ENCODE measurements at regions not wholly inside any gene's neighbourhood (a gene's known extent, or its start where the extent isn't known, plus 50 kb on each side); places are given as distances from the start of the nearest gene placed in this dataset.

- no peak for DNase-seq
- intact Hi-C loops (cut with DNase I), result no loop called here
- 58% methylated on average over 9 of the region's 9 CpGs for WGBS (ENCODE audit: insufficient coverage, low coverage, low lambda C conversion rate, missing lambda C conversion rate)
Observed at GRCh38 chr3:153958635-153959595, 162.3 kb upstream of the ARHGEF26 start.

GRCh38 chr3:153960458-153961074 is 160.6 kb upstream of the ARHGEF26 start:
- Histone ChIP-seq H3K9me3 (no peaks in the 10 kb centered on the region), H3K36me3 (no peaks in the 10 kb centered on the region), H3K27me3 (no peaks in the 10 kb centered on the region), H3K4me1 (no peaks in the 10 kb centered on the region), H3K4me3 (no peak overlapping the region), H3K27ac (no peak overlapping the region)
- WGBS (ENCODE audit: insufficient coverage, low coverage, low lambda C conversion rate, missing lambda C conversion rate), result 58% methylated on average over 3 of the region's 3 CpGs
- no peak for TF ChIP-seq POLR2A (IDR thresholded peaks at IDR 0.05)
- TF ChIP-seq CTCF (IDR thresholded peaks at IDR 0.05), result no peak
- ATAC-seq, result no peak
- no peak for DNase-seq
- intact Hi-C loops (cut with DNase I), result no loop called here

More at GRCh38 chr3:153958635-153959595, 162.3 kb upstream of the ARHGEF26 start:
- no peaks in the 10 kb centered on the region for H3K4me1 ChIP-seq
- no peak for TF ChIP-seq POLR2A (IDR thresholded peaks at IDR 0.05)
- TF ChIP-seq CTCF (IDR thresholded peaks at IDR 0.05), result no peak
- no peaks in the 10 kb centered on the region for H3K27me3 ChIP-seq
- no peak overlapping the region for H3K27ac ChIP-seq
- H3K4me3 ChIP-seq, result no peak overlapping the region
- ATAC-seq, result no peak
- H3K9me3 ChIP-seq, result no peaks in the 10 kb centered on the region
- no peaks in the 10 kb centered on the region for H3K36me3 ChIP-seq

DNA sequence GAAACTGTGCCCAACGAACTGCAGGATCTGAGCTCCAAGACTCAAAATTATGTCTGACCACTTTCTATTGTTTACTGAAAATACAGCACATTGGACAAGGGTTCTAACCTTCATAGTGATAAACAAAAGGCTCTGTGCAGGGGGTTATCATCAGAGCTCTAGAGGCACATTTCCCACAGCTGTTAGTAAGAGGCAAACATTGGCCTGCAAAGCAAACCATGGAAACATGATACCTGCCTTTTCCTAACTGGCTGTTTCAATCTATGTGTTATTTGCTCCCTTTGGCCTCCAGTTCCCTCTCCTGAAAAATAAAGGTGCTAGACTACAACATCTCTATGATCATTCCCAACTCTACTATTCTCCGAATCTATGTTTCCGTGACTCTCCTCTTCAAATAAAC is 159.7 kb upstream of the ARHGEF26 start:
- DNase-seq (no peak), ATAC-seq (no peak)
- no peak for TF ChIP-seq CTCF (IDR thresholded peaks at IDR 0.05)
- no peak for TF ChIP-seq POLR2A (IDR thresholded peaks at IDR 0.05)
- intact Hi-C loops (cut with DNase I), result no loop called here
- 54% methylated on average over 3 of the region's 3 CpGs for WGBS (ENCODE audit: insufficient coverage, low coverage, low lambda C conversion rate, missing lambda C conversion rate)
- Histone ChIP-seq H3K4me1 (no peaks in the 10 kb centered on the region), H3K4me3 (no peak overlapping the region), H3K27ac (no peak overlapping the region), H3K9me3 (no peaks in the 10 kb centered on the region), H3K27me3 (no peaks in the 10 kb centered on the region), H3K36me3 (no peaks in the 10 kb centered on the region)

GRCh38 chr3:153963012-153963411 is 158.2 kb upstream of the ARHGEF26 start:
- no peak for DNase-seq
- WGBS (ENCODE audit: insufficient coverage, low coverage, low lambda C conversion rate, missing lambda C conversion rate), result 12% methylated on average over 2 of the region's 2 CpGs
- no peak for TF ChIP-seq POLR2A (IDR thresholded peaks at IDR 0.05)
- TF ChIP-seq CTCF (IDR thresholded peaks at IDR 0.05), result no peak
- no peaks in the 10 kb centered on the region for H3K27me3 ChIP-seq
- no peaks in the 10 kb centered on the region for H3K4me1 ChIP-seq
- H3K9me3 ChIP-seq, result no peaks in the 10 kb centered on the region
- intact Hi-C loops (cut with DNase I), result no loop called here
- H3K27ac ChIP-seq, result no peak overlapping the region
- H3K36me3 ChIP-seq, result no peaks in the 10 kb centered on the region
- H3K4me3 ChIP-seq, result no peak overlapping the region
- no peak for ATAC-seq
